CD4-positive, CD25-positive, alpha-beta regulatory T cell (primary cell): ENCODE measurements at regions not wholly inside any gene's neighbourhood (a gene's known extent, or its start where the extent isn't known, plus 50 kb on each side); places are given as distances from the start of the nearest gene placed in this dataset.
"Not testable (repeated sequence)": the region's sequence is repeated elsewhere in the genome, so short reads cannot be mapped to it uniquely, and the experiment has no call there.

Source experiments
- ATAC-seq, 2 donors: fragments of 150-1000 bp; cut with Tn5 transposase; one replicate each; pipeline ENCODE4 v1.10.0; 2021; ENCODE audit warnings: low read depth in 2 of 2, moderate number of reproducible peaks in 2 of 2, moderate library complexity in 1 of 2
- DNase-seq, 3 donors: peaks; one replicate each; pipeline versions ENCODE4 v3.0.0 to v3.0.0-alpha.2; 2012 to 2022; ENCODE audit warnings: mixed read lengths in 1 of 3
- H3K27ac ChIP-seq: one replicate; pipeline ENCODE4 v1.7.0; 2013; ENCODE audit warnings: mild to moderate bottlenecking, low read length; ENCODE audit not compliant: insufficient read depth, poor library complexity, severe bottlenecking
- H3K27me3 ChIP-seq: one replicate; pipeline ENCODE4 v1.7.0; 2013; ENCODE audit warnings: low read length; ENCODE audit not compliant: control insufficient read depth, insufficient read depth
- H3K36me3 ChIP-seq: one replicate; pipeline ENCODE4 v1.7.0; 2013; ENCODE audit warnings: mild to moderate bottlenecking, low read length, moderate library complexity; ENCODE audit not compliant: control insufficient read depth, insufficient read depth
- H3K4me1 ChIP-seq: 2 replicates; pipeline ENCODE4 v1.7.0; 2013; ENCODE audit warnings: mild to moderate bottlenecking, low read length; ENCODE audit not compliant: insufficient read depth, control insufficient read depth, poor library complexity, severe bottlenecking
- H3K4me3 ChIP-seq: one replicate; pipeline ENCODE4 v1.7.0; 2013; ENCODE audit warnings: low read depth, mild to moderate bottlenecking, low read length, moderate library complexity
- H3K9me3 ChIP-seq, 2 experiments: 1 replicate in 1 of 2; 2 replicates in 1 of 2; pipeline ENCODE4 v1.7.0; 2013; ENCODE audit warnings: low read length in 2 of 2, mild to moderate bottlenecking in 1 of 2, moderate library complexity in 1 of 2; ENCODE audit not compliant: control insufficient read depth in 2 of 2
- H3K27ac Mint-ChIP-seq, 3 donors: one replicate each; pipeline ENCODE4 v1.8.0; 2020 to 2022; ENCODE audit warnings: mild to moderate bottlenecking in 3 of 3, mixed read lengths in 3 of 3, moderate library complexity in 2 of 3
- H3K27me3 Mint-ChIP-seq: one replicate; pipeline ENCODE4 v1.8.0; 2022; ENCODE audit warnings: mild to moderate bottlenecking, mixed read lengths
- H3K36me3 Mint-ChIP-seq: one replicate; pipeline ENCODE4 v1.8.0; 2020; ENCODE audit warnings: mixed read lengths
- H3K4me1 Mint-ChIP-seq, 4 donors: one replicate each; pipeline ENCODE4 v1.8.0; 2020 to 2022; ENCODE audit warnings: mixed read lengths in 4 of 4, mild to moderate bottlenecking in 1 of 4
- H3K4me3 Mint-ChIP-seq, 4 donors: one replicate each; pipeline ENCODE4 v1.8.0; 2020 to 2022; ENCODE audit warnings: mild to moderate bottlenecking in 4 of 4, mixed read lengths in 4 of 4, moderate library complexity in 3 of 4
- H3K9me3 Mint-ChIP-seq, 7 donors: one replicate each; pipeline ENCODE4 v1.8.0; 2020 to 2022; ENCODE audit warnings: mixed read lengths in 7 of 7, mild to moderate bottlenecking in 3 of 7, moderate library complexity in 2 of 7

GRCh38 chr3:162960269-162960668 lies 1463.7 kb downstream of the OTOL1 start:
- no peak overlapping the region for H3K4me3 ChIP-seq
- H3K9me3 ChIP-seq, result no peaks in the 10 kb centered on the region
- no peaks in the 10 kb centered on the region for H3K27me3 ChIP-seq
- Mint-ChIP-seq H3K27ac (no peak overlapping the region), H3K9me3 (peaks cover 0 to 30% (median 11%) of the 10 kb centered on the region in 7 donors), H3K36me3 (no peaks in the 10 kb centered on the region), H3K4me3 (no peak overlapping the region), H3K4me1 (no peaks in the 10 kb centered on the region), H3K27me3 (no peaks in the 10 kb centered on the region)
- no peaks in the 10 kb centered on the region for H3K4me1 ChIP-seq
- no peaks in the 10 kb centered on the region for H3K36me3 ChIP-seq
- no peak for DNase-seq
- ATAC-seq, result no peak
- H3K27ac ChIP-seq, result no peak overlapping the region

- Mint-ChIP-seq H3K36me3 (no peaks in the 10 kb centered on the region), H3K4me1 (no peaks in the 10 kb centered on the region), H3K27ac (no peak overlapping the region), H3K27me3 (no peaks in the 10 kb centered on the region), H3K9me3 (peaks cover 2 to 30% (median 6%) of the 10 kb centered on the region in 7 donors), H3K4me3 (no peak overlapping the region)
- H3K27ac ChIP-seq, result no peak overlapping the region
- H3K36me3 ChIP-seq, result no peaks in the 10 kb centered on the region
- H3K9me3 ChIP-seq, result peaks cover 0 to 7% of the 10 kb centered on the region in 2 experiments
- no peak for DNase-seq
- no peak overlapping the region for H3K4me3 ChIP-seq
- no peaks in the 10 kb centered on the region for H3K4me1 ChIP-seq
- no peaks in the 10 kb centered on the region for H3K27me3 ChIP-seq
- ATAC-seq, result no peak
These were observed 1473.7 kb downstream of the OTOL1 start for GRCh38 chr3:162970292-162970691.

DNA sequence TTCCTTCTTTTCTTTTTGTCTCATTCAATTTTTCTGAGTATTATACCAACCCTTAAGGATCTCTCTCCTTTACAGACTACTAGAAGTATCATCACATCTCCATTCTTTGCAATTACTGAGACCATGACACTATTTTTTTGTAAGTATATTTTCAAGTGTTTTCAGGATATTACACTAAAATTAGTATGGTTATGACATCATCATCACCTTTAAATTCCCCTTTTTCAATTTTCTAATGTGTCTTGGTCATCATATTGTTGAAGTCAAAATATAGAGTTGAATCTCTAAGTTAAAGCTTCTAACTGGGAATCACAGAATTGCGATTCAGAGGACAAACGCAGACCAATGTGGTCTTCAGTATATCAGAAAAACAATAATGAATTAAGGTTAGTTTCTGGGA lies 1475.1 kb downstream of the OTOL1 start:
- H3K27ac Mint-ChIP-seq, result no peak overlapping the region
- H3K4me1 ChIP-seq, result no peaks in the 10 kb centered on the region
- H3K27me3 ChIP-seq, result no peaks in the 10 kb centered on the region
- H3K36me3 Mint-ChIP-seq, result no peaks in the 10 kb centered on the region
- no peaks in the 10 kb centered on the region for H3K4me1 Mint-ChIP-seq
- no peaks in the 10 kb centered on the region for H3K9me3 ChIP-seq
- H3K27ac ChIP-seq, result no peak overlapping the region
- H3K4me3 Mint-ChIP-seq, result no peak overlapping the region
- H3K9me3 Mint-ChIP-seq, result peaks cover 2 to 27% (median 4%) of the 10 kb centered on the region in 7 donors
- no peaks in the 10 kb centered on the region for H3K36me3 ChIP-seq
- ATAC-seq, result no peak
- H3K4me3 ChIP-seq, result no peak overlapping the region
- DNase-seq, result no peak
- no peaks in the 10 kb centered on the region for H3K27me3 Mint-ChIP-seq

DNA sequence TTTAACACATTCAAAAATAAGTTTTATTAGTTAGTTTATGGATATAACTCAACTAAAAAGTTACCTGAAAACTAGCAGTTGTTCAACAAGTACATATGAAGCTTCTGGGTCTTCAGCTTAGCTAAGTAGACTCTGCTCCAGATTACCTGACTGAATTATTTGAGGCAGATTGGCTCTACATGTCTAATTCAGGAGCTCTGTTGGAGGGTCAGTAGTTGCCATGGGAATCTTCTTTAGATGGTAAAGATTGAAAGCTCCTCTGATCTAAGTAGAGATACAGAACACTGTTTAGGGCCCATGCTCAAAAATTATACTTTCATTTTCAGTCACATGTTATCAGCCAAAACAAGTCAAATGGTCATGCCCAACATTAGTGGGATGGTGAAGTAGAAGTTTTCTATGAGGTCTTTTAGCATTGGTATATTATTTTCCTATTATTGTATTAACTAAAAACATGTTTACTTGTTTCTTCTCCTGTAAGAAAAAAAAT lies 1476.9 kb downstream of the OTOL1 start:
- H3K27me3 ChIP-seq, result no peaks in the 10 kb centered on the region
- no peaks in the 10 kb centered on the region for H3K36me3 ChIP-seq
- no peak overlapping the region for H3K4me3 Mint-ChIP-seq
- no peaks in the 10 kb centered on the region for H3K27me3 Mint-ChIP-seq
- ATAC-seq, result no peak
- no peaks in the 10 kb centered on the region for H3K4me1 ChIP-seq
- no peaks in the 10 kb centered on the region for H3K36me3 Mint-ChIP-seq
- no peak overlapping the region for H3K27ac Mint-ChIP-seq
- H3K9me3 ChIP-seq, result peaks cover 0 to 2% of the 10 kb centered on the region in 2 experiments
- peaks cover 0 to 16% (median 2%) of the 10 kb centered on the region in 7 donors for H3K9me3 Mint-ChIP-seq
- no peak overlapping the region for H3K4me3 ChIP-seq
- no peaks in the 10 kb centered on the region for H3K4me1 Mint-ChIP-seq
- H3K27ac ChIP-seq, result no peak overlapping the region
- DNase-seq, result no peak

- no peaks in the 10 kb centered on the region for H3K27me3 Mint-ChIP-seq
- Histone ChIP-seq H3K36me3 (no peaks in the 10 kb centered on the region), H3K9me3 (peaks cover 0 to 2% of the 10 kb centered on the region in 2 experiments), H3K27ac (no peak overlapping the region), H3K4me3 (no peak overlapping the region), H3K4me1 (no peaks in the 10 kb centered on the region), H3K27me3 (no peaks in the 10 kb centered on the region)
- DNase-seq (no peak), ATAC-seq (no peak)
- peaks cover 0 to 18% (median 3%) of the 10 kb centered on the region in 7 donors for H3K9me3 Mint-ChIP-seq
- no peaks in the 10 kb centered on the region for H3K4me1 Mint-ChIP-seq
- H3K36me3 Mint-ChIP-seq, result no peaks in the 10 kb centered on the region
- H3K4me3 Mint-ChIP-seq, result no peak overlapping the region
- H3K27ac Mint-ChIP-seq, result no peak overlapping the region
These were observed 1481.5 kb downstream of the OTOL1 start for GRCh38 chr3:162978136-162978535.

DNA sequence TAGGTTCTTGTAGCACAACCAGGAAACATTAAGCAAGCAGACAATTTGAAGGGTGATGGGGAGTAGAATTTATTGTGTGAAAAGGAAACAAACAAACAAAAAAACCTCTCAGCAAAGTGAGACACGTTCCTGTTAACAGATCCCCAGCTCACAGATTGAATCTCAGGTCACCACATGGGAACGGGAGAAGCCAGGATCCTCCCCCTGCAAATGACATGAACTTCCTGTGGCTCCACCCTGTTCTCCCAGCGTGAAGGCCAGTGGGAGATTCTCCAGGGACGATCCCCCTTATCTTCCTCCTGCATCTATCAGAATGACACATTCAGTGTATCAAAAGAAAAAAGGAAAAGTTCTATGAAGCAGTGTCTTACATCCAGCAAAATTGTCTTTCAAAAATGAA lies 1488.1 kb downstream of the OTOL1 start:
- Mint-ChIP-seq H3K4me1 (no peaks in the 10 kb centered on the region), H3K27ac (no peak overlapping the region), H3K9me3 (peaks cover 2 to 33% (median 9%) of the 10 kb centered on the region in 7 donors), H3K27me3 (no peaks in the 10 kb centered on the region), H3K4me3 (no peak overlapping the region), H3K36me3 (no peaks in the 10 kb centered on the region)
- Histone ChIP-seq H3K4me3 (no peak overlapping the region), H3K27me3 (no peaks in the 10 kb centered on the region), H3K27ac (no peak overlapping the region), H3K36me3 (no peaks in the 10 kb centered on the region), H3K4me1 (no peaks in the 10 kb centered on the region), H3K9me3 (peaks cover 0 to 4% of the 10 kb centered on the region in 2 experiments)
- ATAC-seq (no peak), DNase-seq (no peak)

GRCh38 chr3:162987085-162987794 lies 1490.6 kb downstream of the OTOL1 start:
- H3K4me3 Mint-ChIP-seq, H3K36me3 ChIP-seq, H3K4me1 Mint-ChIP-seq, H3K27ac ChIP-seq, DNase-seq, H3K27me3 Mint-ChIP-seq, H3K36me3 Mint-ChIP-seq, H3K4me1 ChIP-seq, H3K9me3 ChIP-seq, H3K27ac Mint-ChIP-seq, ATAC-seq, H3K4me3 ChIP-seq, H3K27me3 ChIP-seq: not testable (repeated sequence)
- peaks cover 0 to 33% (median 7%) of the 10 kb centered on the region in 7 donors for H3K9me3 Mint-ChIP-seq

DNA sequence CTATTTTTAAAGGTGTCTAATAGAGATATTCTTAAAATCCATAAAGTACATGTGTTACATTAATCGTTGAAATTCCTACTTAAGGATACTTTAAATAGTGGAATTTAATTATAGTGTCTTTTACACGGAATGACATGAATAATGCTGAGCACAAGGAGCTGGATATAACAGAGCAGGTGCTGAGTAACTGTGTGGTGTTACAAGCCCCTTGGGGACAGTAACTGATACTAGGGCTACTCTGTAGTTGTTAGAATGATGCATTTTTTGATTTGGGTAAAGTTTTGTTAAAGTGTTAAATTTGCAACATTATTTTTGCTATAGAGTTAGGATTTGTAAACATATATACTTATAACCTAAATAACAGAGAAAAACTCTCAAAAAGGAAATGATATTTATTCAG lies 1496.1 kb downstream of the OTOL1 start:
- no peak overlapping the region for H3K4me3 Mint-ChIP-seq
- peaks cover 0 to 18% (median 8%) of the 10 kb centered on the region in 7 donors for H3K9me3 Mint-ChIP-seq
- Histone ChIP-seq H3K27me3 (no peaks in the 10 kb centered on the region), H3K4me3 (no peak overlapping the region), H3K4me1 (no peaks in the 10 kb centered on the region), H3K27ac (no peak overlapping the region), H3K36me3 (no peaks in the 10 kb centered on the region), H3K9me3 (no peaks in the 10 kb centered on the region)
- H3K4me1 Mint-ChIP-seq, result no peaks in the 10 kb centered on the region
- no peaks in the 10 kb centered on the region for H3K36me3 Mint-ChIP-seq
- no peak overlapping the region for H3K27ac Mint-ChIP-seq
- ATAC-seq (no peak), DNase-seq (no peak)
- no peaks in the 10 kb centered on the region for H3K27me3 Mint-ChIP-seq
